H9 (cell line): ENCODE measurements at regions not wholly inside any gene's neighbourhood (a gene's known extent, or its start where the extent isn't known, plus 50 kb on each side); places are given as distances from the start of the nearest gene placed in this dataset.
"Not testable (repeated sequence)": the region's sequence is repeated elsewhere in the genome, so short reads cannot be mapped to it uniquely, and the experiment has no call there.

Experiments used
- DNase-seq: peaks from one replicate; pipeline ENCODE4 v3.0.0-alpha.2; 2017
- H2AFZ ChIP-seq: one replicate; pipeline ENCODE4 v1.6.1; 2013; ENCODE audit warnings: mild to moderate bottlenecking, low read length, control low read depth, moderate library complexity
- H2AK5ac ChIP-seq: 2 replicates; pipeline ENCODE4 v1.6.1; 2013; ENCODE audit warnings: low read length, control low read depth, mixed read lengths; ENCODE audit not compliant: insufficient read length
- H2BK120ac ChIP-seq: one replicate; pipeline ENCODE4 v1.6.1; 2013; ENCODE audit warnings: low read depth, mild to moderate bottlenecking, low read length, control low read depth, inconsistent platforms; ENCODE audit not compliant: poor library complexity, severe bottlenecking
- H2BK12ac ChIP-seq: 2 replicates; pipeline ENCODE4 v1.6.1; 2013; ENCODE audit warnings: low read length, control low read depth, mixed read lengths, low read depth; ENCODE audit not compliant: insufficient read length
- H2BK15ac ChIP-seq: 2 replicates; pipeline ENCODE4 v1.6.1; 2013; ENCODE audit warnings: low read depth, low read length, control low read depth
- H2BK20ac ChIP-seq: one replicate; pipeline ENCODE4 v1.6.1; 2013; ENCODE audit warnings: low read depth, mild to moderate bottlenecking, low read length, control low read depth, inconsistent platforms; ENCODE audit not compliant: poor library complexity, severe bottlenecking
- H2BK5ac ChIP-seq: 2 replicates; pipeline ENCODE4 v1.6.1; 2013; ENCODE audit warnings: low read length, control low read depth, mixed read lengths; ENCODE audit not compliant: insufficient read length
- H3K14ac ChIP-seq: 2 replicates; pipeline ENCODE4 v1.6.1; 2013; ENCODE audit warnings: low read length, control low read depth; ENCODE audit not compliant: insufficient read depth
- H3K18ac ChIP-seq: 2 replicates; pipeline ENCODE4 v1.6.1; 2013; ENCODE audit warnings: low read depth, mild to moderate bottlenecking, mixed read lengths, low read length, control low read depth; ENCODE audit not compliant: insufficient read length
- H3K23ac ChIP-seq: 2 replicates; pipeline ENCODE4 v1.6.1; 2013; ENCODE audit warnings: low read length, control low read depth, mixed read lengths, low read depth; ENCODE audit not compliant: insufficient read length
- H3K23me2 ChIP-seq: 2 replicates; pipeline ENCODE4 v1.6.1; 2013; ENCODE audit warnings: low read depth, mild to moderate bottlenecking, mixed read lengths, low read length, control low read depth; ENCODE audit not compliant: insufficient read length, poor library complexity, severe bottlenecking
- H3K27ac ChIP-seq: 2 replicates; pipeline ENCODE4 v1.5.1; 2013; ENCODE audit warnings: low read length, control low read depth, mixed read lengths, low read depth; ENCODE audit not compliant: insufficient read length
- H3K27me3 ChIP-seq: 2 replicates; pipeline ENCODE4 v1.6.1; 2013; ENCODE audit warnings: low read length, control low read depth, inconsistent platforms; ENCODE audit not compliant: insufficient read depth
- H3K4ac ChIP-seq: 2 replicates; pipeline ENCODE4 v1.6.1; 2013; ENCODE audit warnings: low read depth, mild to moderate bottlenecking, control low read depth, inconsistent platforms, low read length, moderate library complexity
- H3K4me1 ChIP-seq: 2 replicates; pipeline ENCODE4 v1.6.1; 2013; ENCODE audit warnings: low read length, control low read depth, inconsistent platforms; ENCODE audit not compliant: insufficient read depth
- H3K4me2 ChIP-seq: 2 replicates; pipeline ENCODE4 v1.6.1; 2013; ENCODE audit warnings: low read length, control low read depth, mixed read lengths; ENCODE audit not compliant: insufficient read length, insufficient read depth
- H3K56ac ChIP-seq: 2 replicates; pipeline ENCODE4 v1.6.1; 2013; ENCODE audit warnings: low read depth, mild to moderate bottlenecking, mixed read lengths, low read length, control low read depth; ENCODE audit not compliant: insufficient read length
- H3K79me1 ChIP-seq: 2 replicates; pipeline ENCODE4 v1.6.1; 2013; ENCODE audit warnings: low read depth, mild to moderate bottlenecking, moderate library complexity, low read length, control low read depth, inconsistent platforms; ENCODE audit not compliant: insufficient read depth, poor library complexity, severe bottlenecking
- H3K79me2 ChIP-seq: 2 replicates; pipeline ENCODE4 v1.6.1; 2013; ENCODE audit warnings: low read length, control low read depth, inconsistent platforms; ENCODE audit not compliant: insufficient read depth
- H3K9ac ChIP-seq: 2 replicates; pipeline ENCODE4 v1.6.1; 2013; ENCODE audit warnings: low read length, control low read depth, mixed read lengths; ENCODE audit not compliant: insufficient read length; ENCODE audit errors: extremely low read depth
- H3K9me3 ChIP-seq: one replicate; pipeline ENCODE4 v1.6.1; 2013; ENCODE audit warnings: low read depth, low read length, inconsistent platforms; ENCODE audit not compliant: control insufficient read depth
- H3T11ph ChIP-seq: one replicate; pipeline ENCODE4 v1.6.1; 2013; ENCODE audit warnings: mild to moderate bottlenecking, low read length, control low read depth, inconsistent platforms
- H4K20me1 ChIP-seq: one replicate; pipeline ENCODE4 v1.6.1; 2013; ENCODE audit not compliant: control insufficient read depth, insufficient read length, insufficient read depth
- H4K5ac ChIP-seq: 2 replicates; pipeline ENCODE4 v1.6.1; 2013; ENCODE audit warnings: low read depth, mild to moderate bottlenecking, mixed read lengths, low read length, control low read depth; ENCODE audit not compliant: insufficient read length
- H4K8ac ChIP-seq: replicated peaks from 2 replicates; pipeline ENCODE4 v1.6.1; 2013; ENCODE audit warnings: low read length, control low read depth, mixed read lengths, low read depth; ENCODE audit not compliant: insufficient read length
- H4K91ac ChIP-seq: 2 replicates; pipeline ENCODE4 v1.6.1; 2013; ENCODE audit warnings: low read depth, mild to moderate bottlenecking, moderate library complexity, mixed read lengths, low read length, control low read depth; ENCODE audit not compliant: insufficient read length
- H3K27ac Mint-ChIP-seq, 3 experiments: 2 replicates in 2 of 3; 3 replicates in 1 of 3; pipeline ENCODE4 v1.8.0; 2020 to 2021; ENCODE audit warnings: mixed read lengths in 3 of 3, mild to moderate bottlenecking in 1 of 3, moderate library complexity in 1 of 3
- H3K27me3 Mint-ChIP-seq: 2 replicates; pipeline ENCODE4 v1.8.0; 2021; ENCODE audit warnings: low read depth, mild to moderate bottlenecking, moderate library complexity, mixed read lengths
- H3K36me3 Mint-ChIP-seq, 3 experiments: 2 replicates in 2 of 3; 3 replicates in 1 of 3; pipeline ENCODE4 v1.8.0; 2020 to 2021; ENCODE audit warnings: low read depth in 3 of 3, mixed read lengths in 3 of 3; ENCODE audit not compliant: insufficient read depth in 1 of 3
- H3K4me1 Mint-ChIP-seq, 2 experiments: 2 replicates each; pipeline ENCODE4 v1.8.0; 2020; ENCODE audit warnings: mixed read lengths in 2 of 2
- H3K4me3 Mint-ChIP-seq, 2 experiments: 2 replicates in 1 of 2; 3 replicates in 1 of 2; pipeline ENCODE4 v1.8.0; 2020 to 2021; ENCODE audit warnings: mild to moderate bottlenecking in 2 of 2, mixed read lengths in 2 of 2, moderate library complexity in 1 of 2
- H3K9me3 Mint-ChIP-seq, 2 experiments: 2 replicates in 1 of 2; 3 replicates in 1 of 2; pipeline ENCODE4 v1.8.0; 2020; ENCODE audit warnings: mild to moderate bottlenecking in 2 of 2, mixed read lengths in 2 of 2, moderate library complexity in 1 of 2
- CTCF ChIP-seq: fragments of 200-600 bp; sonication (generic); conservative IDR thresholded peaks from 3 replicates; pipeline ENCODE4 v1.8.0; 2021; ENCODE audit warnings: antibody characterized with exemption, mild to moderate bottlenecking
- WGBS: extraction: QIAGEN DNeasy Blood & Tissue Kit; methylation state at CpG from one replicate; pipeline ENCODE4 v1.1.7; 2013; ENCODE audit warnings: missing lambda C conversion rate, low lambda C conversion rate, mixed read lengths; ENCODE audit not compliant: insufficient read length; ENCODE audit errors: extremely low coverage; 5-methylcytosine and 5-hydroxymethylcytosine counted together

DNA sequence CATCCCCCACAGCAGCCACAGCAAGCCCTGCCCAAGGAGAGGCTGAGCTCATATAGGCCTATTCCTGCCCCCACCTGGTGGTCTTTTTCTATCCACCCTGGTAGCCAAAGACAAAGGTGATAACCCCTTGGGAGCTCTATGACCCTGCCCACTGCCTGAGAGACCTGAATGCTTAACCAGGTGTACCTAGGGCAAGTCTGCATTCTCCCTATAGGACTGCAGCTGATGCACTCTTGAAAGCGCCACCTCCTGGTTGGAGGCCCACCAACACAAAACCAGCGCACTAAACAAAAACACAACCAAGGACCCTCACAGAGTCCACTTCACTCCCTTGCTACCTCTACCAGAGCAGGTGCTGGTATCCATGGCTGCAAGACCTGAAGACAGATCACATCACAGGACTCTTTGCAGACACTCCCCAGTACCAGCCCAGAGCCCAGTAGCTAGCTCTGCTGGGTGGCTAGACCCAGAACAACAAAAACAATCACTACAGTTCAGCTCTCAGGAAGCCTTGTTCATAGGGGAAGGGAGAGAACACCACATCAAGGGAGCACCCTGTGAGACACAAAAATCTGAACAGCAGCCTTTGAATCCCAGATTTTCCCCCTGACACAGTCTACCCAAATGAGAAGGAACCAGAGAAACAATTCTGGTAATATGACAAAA, 72.8 kb upstream of the SORL1 start:
- H3K9me3 Mint-ChIP-seq, H2BK5ac ChIP-seq, H4K91ac ChIP-seq, H3K23me2 ChIP-seq, H2AFZ ChIP-seq, H4K20me1 ChIP-seq, H3T11ph ChIP-seq, H2BK20ac ChIP-seq, H3K56ac ChIP-seq, H3K9ac ChIP-seq, H3K27me3 ChIP-seq, H3K36me3 Mint-ChIP-seq, H3K27ac ChIP-seq, H3K27me3 Mint-ChIP-seq, H3K4me3 Mint-ChIP-seq, H3K18ac ChIP-seq, H2BK15ac ChIP-seq, H3K4me1 ChIP-seq, H3K9me3 ChIP-seq, H3K79me1 ChIP-seq, H3K4ac ChIP-seq, H3K4me2 ChIP-seq, H3K79me2 ChIP-seq, H4K8ac ChIP-seq, H2BK120ac ChIP-seq, H2AK5ac ChIP-seq, H4K5ac ChIP-seq, H3K23ac ChIP-seq, H2BK12ac ChIP-seq, H3K14ac ChIP-seq: not testable (repeated sequence)
- Mint-ChIP-seq H3K27ac (peak overlapping the region; percentile 56 to 89 (median 63); a peak in 4 of 7 replicates), H3K4me1 (peaks cover 39 to 42% of the 10 kb centered on the region in 2 experiments)
- TF ChIP-seq CTCF = peak; percentile 73
- peak; percentile 78 for DNase-seq
- no CpG with 5 or more reads among the region's 2 CpGs for WGBS
